DND-41 (cell line): ENCODE measurements at regions not wholly inside any gene's neighbourhood (a gene's known extent, or its start where the extent isn't known, plus 50 kb on each side); places are given as distances from the start of the nearest gene placed in this dataset.

Experiments
- ATAC-seq: fragments of 200-7000 bp; cut with Tn5 transposase; 3 replicates; pipeline ENCODE4 v1.9.1; 2021; ENCODE audit warnings: low read depth; ENCODE audit not compliant: insufficient read depth
- DNase-seq: peaks from one replicate; pipeline ENCODE4 v3.0.0-alpha.2; 2020
- H2AFZ ChIP-seq: 2 replicates; pipeline ENCODE4 v1.6.0; 2012; ENCODE audit warnings: low read depth, low read length
- H3K27ac ChIP-seq: 2 replicates; pipeline ENCODE4 v1.5.1; 2012; ENCODE audit warnings: low read length, inconsistent platforms
- H3K27me3 ChIP-seq: fragments of 200-600 bp; sonication (generic); 2 replicates; pipeline ENCODE4 v1.6.0; 2012; ENCODE audit warnings: low read length, mild to moderate bottlenecking, inconsistent platforms; ENCODE audit not compliant: insufficient read depth, poor library complexity
- H3K36me3 ChIP-seq: 2 replicates; pipeline ENCODE4 v1.5.1; 2012; ENCODE audit warnings: low read length, inconsistent platforms; ENCODE audit not compliant: insufficient read depth
- H3K4me1 ChIP-seq: 2 replicates; pipeline ENCODE4 v1.5.1; 2012; ENCODE audit warnings: mild to moderate bottlenecking, low read length; ENCODE audit not compliant: insufficient read depth
- H3K4me2 ChIP-seq: 2 replicates; pipeline ENCODE4 v1.6.0; 2012; ENCODE audit warnings: mild to moderate bottlenecking, moderate library complexity, low read length, inconsistent platforms; ENCODE audit not compliant: insufficient read depth
- H3K4me3 ChIP-seq, 2 experiments: fragments of 200-600 bp in 1 of 2; shearing (Covaris generic) in 1 of 2; 2 replicates each; pipeline ENCODE4 v1.5.1; 2012 to 2016; ENCODE audit warnings: inconsistent platforms in 2 of 2, low read length in 2 of 2, mild to moderate bottlenecking in 2 of 2, low read depth in 1 of 2, moderate library complexity in 1 of 2
- H3K79me2 ChIP-seq: 2 replicates; pipeline ENCODE4 v1.6.0; 2012; ENCODE audit warnings: low read length, inconsistent platforms; ENCODE audit not compliant: insufficient read depth
- H3K9ac ChIP-seq: 2 replicates; pipeline ENCODE4 v1.6.0; 2012; ENCODE audit warnings: low read depth, mild to moderate bottlenecking, inconsistent platforms, low read length, moderate library complexity
- H3K9me3 ChIP-seq: 2 replicates; pipeline ENCODE4 v1.5.1; 2012; ENCODE audit warnings: low read length, moderate library complexity, mild to moderate bottlenecking, inconsistent platforms; ENCODE audit not compliant: insufficient read depth, severe bottlenecking
- H4K20me1 ChIP-seq: 2 replicates; pipeline ENCODE4 v1.6.0; 2012; ENCODE audit warnings: low read length; ENCODE audit not compliant: insufficient read depth
- EZH2 ChIP-seq: IDR thresholded peaks from 3 replicates; pipeline ENCODE4 v1.6.1; 2012; ENCODE audit warnings: borderline replicate concordance, low read depth, mild to moderate bottlenecking, moderate library complexity, low read length, inconsistent platforms; ENCODE audit not compliant: severe bottlenecking
- TF ChIP-seq, protein P1 (sequence below): IDR thresholded peaks from 2 replicates; pipeline ENCODE4 v1.5.1; 2012; ENCODE audit warnings: borderline replicate concordance, low read length, moderate library complexity, mild to moderate bottlenecking; ENCODE audit not compliant: poor library complexity, severe bottlenecking; ENCODE audit errors: extremely low read depth

DNA sequence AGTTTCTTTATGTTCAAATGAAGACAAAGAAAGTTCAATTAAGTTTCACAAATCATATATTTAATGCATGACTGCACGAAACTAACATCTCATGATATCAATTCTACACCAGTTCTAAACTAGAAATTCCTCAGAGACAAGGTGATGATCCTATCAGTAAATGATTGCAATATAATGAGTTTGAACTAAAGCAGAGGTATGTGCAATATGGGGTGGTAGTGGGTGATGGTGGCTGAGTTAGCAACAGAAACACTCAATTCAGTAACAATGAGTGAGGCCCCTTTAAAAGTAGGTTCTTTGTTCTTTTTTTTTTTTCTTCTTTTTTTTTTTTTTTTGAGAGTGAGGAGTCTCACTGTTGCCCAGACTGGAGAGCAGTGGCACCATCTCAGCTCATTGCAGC is 1551.7 kb upstream of the GOT2 start:
- H3K4me1 ChIP-seq: no peaks in the 10 kb centered on the region
- H3K79me2 ChIP-seq: no peaks in the 10 kb centered on the region
- H3K36me3 ChIP-seq: no peaks in the 10 kb centered on the region
- no peak overlapping the region for H2AFZ ChIP-seq
- H3K27me3 ChIP-seq: no peaks in the 10 kb centered on the region
- H3K4me2 ChIP-seq: no peak overlapping the region
- H4K20me1 ChIP-seq: no peaks in the 10 kb centered on the region
- no peak for ATAC-seq
- H3K4me3 ChIP-seq: no peak overlapping the region
- H3K9ac ChIP-seq: no peak overlapping the region
- TF ChIP-seq, protein P1, sequence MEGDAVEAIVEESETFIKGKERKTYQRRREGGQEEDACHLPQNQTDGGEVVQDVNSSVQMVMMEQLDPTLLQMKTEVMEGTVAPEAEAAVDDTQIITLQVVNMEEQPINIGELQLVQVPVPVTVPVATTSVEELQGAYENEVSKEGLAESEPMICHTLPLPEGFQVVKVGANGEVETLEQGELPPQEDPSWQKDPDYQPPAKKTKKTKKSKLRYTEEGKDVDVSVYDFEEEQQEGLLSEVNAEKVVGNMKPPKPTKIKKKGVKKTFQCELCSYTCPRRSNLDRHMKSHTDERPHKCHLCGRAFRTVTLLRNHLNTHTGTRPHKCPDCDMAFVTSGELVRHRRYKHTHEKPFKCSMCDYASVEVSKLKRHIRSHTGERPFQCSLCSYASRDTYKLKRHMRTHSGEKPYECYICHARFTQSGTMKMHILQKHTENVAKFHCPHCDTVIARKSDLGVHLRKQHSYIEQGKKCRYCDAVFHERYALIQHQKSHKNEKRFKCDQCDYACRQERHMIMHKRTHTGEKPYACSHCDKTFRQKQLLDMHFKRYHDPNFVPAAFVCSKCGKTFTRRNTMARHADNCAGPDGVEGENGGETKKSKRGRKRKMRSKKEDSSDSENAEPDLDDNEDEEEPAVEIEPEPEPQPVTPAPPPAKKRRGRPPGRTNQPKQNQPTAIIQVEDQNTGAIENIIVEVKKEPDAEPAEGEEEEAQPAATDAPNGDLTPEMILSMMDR: no peak
- TF ChIP-seq EZH2: no peak
- no peak for DNase-seq
- no peak overlapping the region for H3K27ac ChIP-seq
- H3K9me3 ChIP-seq: no peaks in the 10 kb centered on the region

DNA sequence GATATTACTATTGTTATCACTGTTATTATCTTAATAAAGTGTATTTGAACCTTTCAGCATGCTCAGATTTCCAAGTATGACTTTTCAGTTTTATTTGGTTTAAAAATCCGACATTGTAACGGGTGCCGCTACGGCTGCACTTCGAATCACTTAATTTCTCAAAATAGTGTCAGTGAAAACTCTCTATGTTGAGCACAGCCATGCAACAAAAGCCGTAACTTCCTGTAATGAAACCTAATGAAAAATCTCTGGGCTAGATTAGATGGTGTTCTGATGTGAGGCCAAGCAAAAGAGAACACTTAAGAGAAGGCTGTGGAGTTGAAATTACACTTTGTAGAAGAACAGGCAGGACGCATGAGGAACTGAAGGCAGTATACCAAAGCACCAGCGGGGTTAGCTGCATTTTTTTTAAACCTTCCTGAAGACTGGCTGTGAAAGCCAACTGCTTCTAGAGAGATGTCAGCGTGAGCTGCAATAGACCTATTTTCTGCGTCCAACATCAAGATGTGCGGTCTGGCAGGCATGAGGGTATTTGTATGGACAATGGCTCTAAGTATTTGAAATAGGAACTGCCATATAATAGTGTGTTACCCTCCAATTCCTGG is 1545.0 kb upstream of the GOT2 start:
- Histone ChIP-seq H3K4me2 (no peak overlapping the region), H3K9me3 (no peaks in the 10 kb centered on the region), H3K4me1 (no peaks in the 10 kb centered on the region), H3K27ac (no peak overlapping the region), H3K9ac (no peak overlapping the region), H3K4me3 (no peak overlapping the region), H3K79me2 (no peaks in the 10 kb centered on the region), H2AFZ (no peak overlapping the region), H4K20me1 (no peaks in the 10 kb centered on the region), H3K27me3 (no peaks in the 10 kb centered on the region), H3K36me3 (no peaks in the 10 kb centered on the region)
- no peak for DNase-seq
- ATAC-seq: no peak
- no peak for TF ChIP-seq EZH2
- TF ChIP-seq, protein P1: no peak

DNA sequence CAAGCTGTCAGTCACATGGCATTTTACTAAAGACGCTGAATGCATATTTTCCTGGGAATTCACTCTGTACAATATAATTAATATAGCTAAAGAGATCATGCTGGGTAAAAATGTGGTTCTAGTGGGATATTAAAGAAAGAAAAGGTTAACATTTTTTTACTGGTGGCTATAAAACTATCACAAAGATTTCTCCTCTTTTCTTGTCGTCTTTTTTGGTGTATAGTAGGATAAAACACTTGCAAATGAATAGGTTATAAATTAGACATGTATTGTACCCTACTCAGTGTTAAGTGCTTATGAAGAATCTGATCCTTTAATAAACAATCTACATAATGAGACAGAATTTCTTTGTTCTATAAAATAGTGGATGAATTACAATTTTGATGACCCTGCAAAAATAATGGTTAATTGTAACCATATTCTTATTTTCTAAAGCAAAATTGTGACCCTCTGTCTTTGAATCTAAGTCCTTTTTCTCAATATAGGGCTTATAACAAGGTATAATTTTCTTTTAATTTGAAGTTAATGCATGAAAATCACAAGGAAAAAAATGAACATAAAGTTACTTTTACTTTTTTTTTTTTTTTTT is 1540.4 kb upstream of the GOT2 start:
- TF ChIP-seq, protein P1: no peak
- TF ChIP-seq EZH2: no peak
- no peak for ATAC-seq

DNA sequence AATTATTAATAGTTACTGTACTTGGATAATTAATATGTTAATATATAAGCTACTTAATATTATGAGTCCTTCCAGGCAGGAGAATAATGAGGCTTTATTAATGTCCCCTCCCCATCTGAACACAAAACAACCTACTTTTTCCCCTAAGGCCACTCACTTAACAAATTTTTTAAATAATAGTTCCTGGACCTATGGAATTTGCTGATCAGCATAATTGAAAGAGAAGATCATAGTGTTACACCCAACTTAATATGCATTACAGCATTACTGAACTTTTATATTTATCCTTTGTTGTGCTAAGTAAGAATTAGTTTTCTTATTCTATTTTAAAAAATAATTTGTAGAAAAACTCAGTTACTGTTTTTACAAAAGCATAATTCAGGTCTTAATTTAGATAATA is 1537.7 kb upstream of the GOT2 start:
- H3K9me3 ChIP-seq: no peaks in the 10 kb centered on the region
- no peaks in the 10 kb centered on the region for H4K20me1 ChIP-seq
- no peaks in the 10 kb centered on the region for H3K4me1 ChIP-seq
- no peak overlapping the region for H2AFZ ChIP-seq
- ATAC-seq (no peak), DNase-seq (no peak)
- H3K4me2 ChIP-seq: no peak overlapping the region
- TF ChIP-seq, protein P1: no peak
- no peak for TF ChIP-seq EZH2
- H3K4me3 ChIP-seq: no peak overlapping the region
- H3K27ac ChIP-seq: no peak overlapping the region
- H3K27me3 ChIP-seq: no peaks in the 10 kb centered on the region
- H3K9ac ChIP-seq: no peak overlapping the region
- no peaks in the 10 kb centered on the region for H3K79me2 ChIP-seq
- no peaks in the 10 kb centered on the region for H3K36me3 ChIP-seq

More for the DNA sequence above, 1540.4 kb upstream of the GOT2 start:
- no peak overlapping the region for H3K27ac ChIP-seq
- no peaks in the 10 kb centered on the region for H4K20me1 ChIP-seq
- H3K27me3 ChIP-seq: no peaks in the 10 kb centered on the region
- H3K9me3 ChIP-seq: no peaks in the 10 kb centered on the region
- no peaks in the 10 kb centered on the region for H3K36me3 ChIP-seq
- H3K4me2 ChIP-seq: no peak overlapping the region
- no peak overlapping the region for H3K4me3 ChIP-seq
- H3K9ac ChIP-seq: no peak overlapping the region
- H3K4me1 ChIP-seq: no peaks in the 10 kb centered on the region
- no peak for DNase-seq
- no peaks in the 10 kb centered on the region for H3K79me2 ChIP-seq
- no peak overlapping the region for H2AFZ ChIP-seq
